DND-41 (cell line): ENCODE measurements at regions not wholly inside any gene's neighbourhood (a gene's known extent, or its start where the extent isn't known, plus 50 kb on each side); places are given as distances from the start of the nearest gene placed in this dataset.

Experiments used
- ATAC-seq: fragments of 200-7000 bp; cut with Tn5 transposase; 3 replicates; pipeline ENCODE4 v1.9.1; 2021; ENCODE audit warnings: low read depth; ENCODE audit not compliant: insufficient read depth
- DNase-seq: peaks from one replicate; pipeline ENCODE4 v3.0.0-alpha.2; 2020
- H2AFZ ChIP-seq: 2 replicates; pipeline ENCODE4 v1.6.0; 2012; ENCODE audit warnings: low read depth, low read length
- H3K27ac ChIP-seq: 2 replicates; pipeline ENCODE4 v1.5.1; 2012; ENCODE audit warnings: low read length, inconsistent platforms
- H3K27me3 ChIP-seq: fragments of 200-600 bp; sonication (generic); 2 replicates; pipeline ENCODE4 v1.6.0; 2012; ENCODE audit warnings: low read length, mild to moderate bottlenecking, inconsistent platforms; ENCODE audit not compliant: insufficient read depth, poor library complexity
- H3K36me3 ChIP-seq: 2 replicates; pipeline ENCODE4 v1.5.1; 2012; ENCODE audit warnings: low read length, inconsistent platforms; ENCODE audit not compliant: insufficient read depth
- H3K4me1 ChIP-seq: 2 replicates; pipeline ENCODE4 v1.5.1; 2012; ENCODE audit warnings: mild to moderate bottlenecking, low read length; ENCODE audit not compliant: insufficient read depth
- H3K4me2 ChIP-seq: 2 replicates; pipeline ENCODE4 v1.6.0; 2012; ENCODE audit warnings: mild to moderate bottlenecking, moderate library complexity, low read length, inconsistent platforms; ENCODE audit not compliant: insufficient read depth
- H3K4me3 ChIP-seq, 2 experiments: fragments of 200-600 bp in 1 of 2; shearing (Covaris generic) in 1 of 2; 2 replicates each; pipeline ENCODE4 v1.5.1; 2012 to 2016; ENCODE audit warnings: inconsistent platforms in 2 of 2, low read length in 2 of 2, mild to moderate bottlenecking in 2 of 2, low read depth in 1 of 2, moderate library complexity in 1 of 2
- H3K79me2 ChIP-seq: 2 replicates; pipeline ENCODE4 v1.6.0; 2012; ENCODE audit warnings: low read length, inconsistent platforms; ENCODE audit not compliant: insufficient read depth
- H3K9ac ChIP-seq: 2 replicates; pipeline ENCODE4 v1.6.0; 2012; ENCODE audit warnings: low read depth, mild to moderate bottlenecking, inconsistent platforms, low read length, moderate library complexity
- H3K9me3 ChIP-seq: 2 replicates; pipeline ENCODE4 v1.5.1; 2012; ENCODE audit warnings: low read length, moderate library complexity, mild to moderate bottlenecking, inconsistent platforms; ENCODE audit not compliant: insufficient read depth, severe bottlenecking
- H4K20me1 ChIP-seq: 2 replicates; pipeline ENCODE4 v1.6.0; 2012; ENCODE audit warnings: low read length; ENCODE audit not compliant: insufficient read depth
- EZH2 ChIP-seq: IDR thresholded peaks from 3 replicates; pipeline ENCODE4 v1.6.1; 2012; ENCODE audit warnings: borderline replicate concordance, low read depth, mild to moderate bottlenecking, moderate library complexity, low read length, inconsistent platforms; ENCODE audit not compliant: severe bottlenecking
- TF ChIP-seq, protein P1 (sequence below): IDR thresholded peaks from 2 replicates; pipeline ENCODE4 v1.5.1; 2012; ENCODE audit warnings: borderline replicate concordance, low read length, moderate library complexity, mild to moderate bottlenecking; ENCODE audit not compliant: poor library complexity, severe bottlenecking; ENCODE audit errors: extremely low read depth

DNA sequence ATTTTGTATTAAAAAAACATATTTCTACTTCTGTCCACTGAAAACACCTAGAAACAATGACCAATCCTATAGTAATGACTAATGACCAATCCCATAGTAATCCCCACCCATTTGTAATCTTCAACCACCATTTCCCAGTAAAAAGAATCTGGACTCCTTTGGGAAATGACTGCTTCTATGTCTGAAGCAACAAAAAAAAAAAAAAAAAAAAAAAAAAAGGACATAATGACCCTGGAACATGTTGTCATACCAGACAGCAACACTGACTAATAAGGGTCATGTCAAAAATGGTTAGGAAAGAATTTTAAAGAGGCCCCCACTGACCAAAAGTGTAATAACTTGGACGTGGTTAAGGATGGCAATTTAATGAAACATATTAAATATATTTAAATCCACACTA is 88.3 kb downstream of the TUBA3C start:
- Histone ChIP-seq H2AFZ (no peak overlapping the region), H3K79me2 (no peaks in the 10 kb centered on the region), H3K4me2 (no peak overlapping the region), H4K20me1 (no peaks in the 10 kb centered on the region), H3K9ac (no peak overlapping the region), H3K4me3 (no peak overlapping the region), H3K36me3 (no peaks in the 10 kb centered on the region), H3K9me3 (peaks cover 5% of the 10 kb centered on the region), H3K4me1 (no peaks in the 10 kb centered on the region), H3K27me3 (no peaks in the 10 kb centered on the region), H3K27ac (no peak overlapping the region)
- ATAC-seq (no peak), DNase-seq (no peak)
- TF ChIP-seq, protein P1, sequence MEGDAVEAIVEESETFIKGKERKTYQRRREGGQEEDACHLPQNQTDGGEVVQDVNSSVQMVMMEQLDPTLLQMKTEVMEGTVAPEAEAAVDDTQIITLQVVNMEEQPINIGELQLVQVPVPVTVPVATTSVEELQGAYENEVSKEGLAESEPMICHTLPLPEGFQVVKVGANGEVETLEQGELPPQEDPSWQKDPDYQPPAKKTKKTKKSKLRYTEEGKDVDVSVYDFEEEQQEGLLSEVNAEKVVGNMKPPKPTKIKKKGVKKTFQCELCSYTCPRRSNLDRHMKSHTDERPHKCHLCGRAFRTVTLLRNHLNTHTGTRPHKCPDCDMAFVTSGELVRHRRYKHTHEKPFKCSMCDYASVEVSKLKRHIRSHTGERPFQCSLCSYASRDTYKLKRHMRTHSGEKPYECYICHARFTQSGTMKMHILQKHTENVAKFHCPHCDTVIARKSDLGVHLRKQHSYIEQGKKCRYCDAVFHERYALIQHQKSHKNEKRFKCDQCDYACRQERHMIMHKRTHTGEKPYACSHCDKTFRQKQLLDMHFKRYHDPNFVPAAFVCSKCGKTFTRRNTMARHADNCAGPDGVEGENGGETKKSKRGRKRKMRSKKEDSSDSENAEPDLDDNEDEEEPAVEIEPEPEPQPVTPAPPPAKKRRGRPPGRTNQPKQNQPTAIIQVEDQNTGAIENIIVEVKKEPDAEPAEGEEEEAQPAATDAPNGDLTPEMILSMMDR, result no peak
- no peak for TF ChIP-seq EZH2

DNA sequence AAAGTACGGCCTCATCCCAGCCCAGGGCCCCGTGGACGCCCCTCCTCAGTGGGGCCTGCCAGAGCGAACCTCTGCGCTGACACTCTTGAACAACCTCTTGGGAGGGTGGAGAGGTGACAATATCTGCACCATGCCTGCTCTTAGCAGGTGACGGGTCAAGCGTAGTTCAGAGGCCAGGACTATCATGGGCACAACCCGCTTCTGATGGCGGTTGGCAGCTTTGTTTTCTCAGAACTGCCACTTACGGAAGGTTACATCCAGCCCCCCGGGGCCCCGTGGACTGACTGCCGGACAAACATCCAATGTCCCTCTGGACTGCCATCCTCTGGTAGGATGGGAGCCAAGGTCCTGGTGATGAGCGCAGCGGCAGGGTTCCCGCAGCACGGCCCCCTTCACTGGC is 91.1 kb downstream of the TUBA3C start:
- no peak for ATAC-seq
- no peaks in the 10 kb centered on the region for H3K4me1 ChIP-seq
- H3K27ac ChIP-seq, result no peak overlapping the region
- no peak overlapping the region for H3K9ac ChIP-seq
- no peaks in the 10 kb centered on the region for H3K36me3 ChIP-seq
- H2AFZ ChIP-seq, result no peak overlapping the region
- H3K9me3 ChIP-seq, result peaks cover 9% of the 10 kb centered on the region
- TF ChIP-seq, protein P1, result no peak
- no peak for TF ChIP-seq EZH2
- no peak for DNase-seq
- H3K4me3 ChIP-seq, result no peak overlapping the region
- no peaks in the 10 kb centered on the region for H3K79me2 ChIP-seq
- H4K20me1 ChIP-seq, result no peaks in the 10 kb centered on the region
- H3K27me3 ChIP-seq, result no peaks in the 10 kb centered on the region
- H3K4me2 ChIP-seq, result no peak overlapping the region

GRCh38 chr13:19089315-19089714 is 92.3 kb downstream of the TUBA3C start:
- Histone ChIP-seq H3K27me3 (no peaks in the 10 kb centered on the region), H3K4me2 (no peak overlapping the region), H3K27ac (no peak overlapping the region), H3K4me1 (no peaks in the 10 kb centered on the region), H2AFZ (no peak overlapping the region), H3K36me3 (no peaks in the 10 kb centered on the region), H4K20me1 (no peaks in the 10 kb centered on the region), H3K79me2 (no peaks in the 10 kb centered on the region), H3K9ac (no peak overlapping the region), H3K9me3 (peaks cover 9% of the 10 kb centered on the region), H3K4me3 (no peak overlapping the region)
- no peak for ATAC-seq
- TF ChIP-seq EZH2, result no peak
- TF ChIP-seq, protein P1, result no peak
- DNase-seq, result no peak

GRCh38 chr13:19088416-19088815 is 93.2 kb downstream of the TUBA3C start:
- TF ChIP-seq, protein P1, result no peak
- TF ChIP-seq EZH2, result no peak
- DNase-seq (no peak), ATAC-seq (no peak)
- Histone ChIP-seq H3K27me3 (no peaks in the 10 kb centered on the region), H3K27ac (no peak overlapping the region), H3K4me1 (no peaks in the 10 kb centered on the region), H3K4me2 (no peak overlapping the region), H3K9ac (no peak overlapping the region), H3K36me3 (no peaks in the 10 kb centered on the region), H3K79me2 (no peaks in the 10 kb centered on the region), H3K9me3 (peaks cover 9% of the 10 kb centered on the region), H3K4me3 (no peak overlapping the region), H2AFZ (no peak overlapping the region), H4K20me1 (no peaks in the 10 kb centered on the region)
